G401.6 (cell line): ENCODE measurements at regions not wholly inside any gene's neighbourhood (a gene's known extent, or its start where the extent isn't known, plus 50 kb on each side); places are given as distances from the start of the nearest gene placed in this dataset.
"Not testable (repeated sequence)": the region's sequence is repeated elsewhere in the genome, so short reads cannot be mapped to it uniquely, and the experiment has no call there.

ENCODE experiments used
- FAIRE-seq: peaks from 2 replicates; lab custom pipeline; 2012; peaks lifted over from hg19 to GRCh38; lab: Jason Lieb, UNC

DNA sequence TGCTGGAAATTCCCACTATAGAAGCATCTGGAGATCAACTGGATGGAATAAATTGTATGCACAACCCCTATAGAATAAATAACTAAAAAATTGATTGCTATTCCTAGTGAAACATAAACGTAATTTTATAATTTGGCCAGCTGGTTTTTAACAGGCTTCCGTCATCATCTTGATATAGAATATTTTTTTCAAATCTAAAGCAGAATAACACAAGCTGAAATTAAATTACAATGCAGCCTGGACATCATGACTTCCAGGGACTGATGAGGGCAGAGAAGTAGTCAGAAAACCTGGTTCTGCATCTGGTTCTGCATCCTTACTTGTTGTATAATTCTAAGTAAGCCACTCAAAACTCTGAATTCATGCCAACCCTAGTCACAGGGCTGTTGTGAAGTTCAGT lies 146.1 kb downstream of the MEX3B start:
- no peak for FAIRE-seq

DNA sequence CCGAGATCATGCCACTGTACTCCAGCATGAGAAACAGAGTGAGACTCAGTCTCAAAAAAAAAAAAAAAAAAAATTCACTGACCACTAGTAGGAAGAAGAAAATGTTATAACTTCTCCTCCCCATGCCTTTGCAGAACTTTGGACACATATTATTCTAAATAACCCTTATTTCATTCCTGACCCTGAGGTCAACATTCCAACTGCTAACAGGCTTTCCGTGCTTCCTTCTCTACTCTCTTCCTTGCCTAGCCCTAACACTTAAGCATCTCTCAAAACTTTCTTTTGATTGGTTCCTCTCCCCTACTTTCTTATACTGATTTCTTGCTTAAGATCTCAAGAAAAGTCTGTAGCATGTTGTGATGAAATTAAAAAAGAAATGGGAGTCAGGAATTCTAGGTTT lies 146.8 kb downstream of the MEX3B start:
- no peak for FAIRE-seq

DNA sequence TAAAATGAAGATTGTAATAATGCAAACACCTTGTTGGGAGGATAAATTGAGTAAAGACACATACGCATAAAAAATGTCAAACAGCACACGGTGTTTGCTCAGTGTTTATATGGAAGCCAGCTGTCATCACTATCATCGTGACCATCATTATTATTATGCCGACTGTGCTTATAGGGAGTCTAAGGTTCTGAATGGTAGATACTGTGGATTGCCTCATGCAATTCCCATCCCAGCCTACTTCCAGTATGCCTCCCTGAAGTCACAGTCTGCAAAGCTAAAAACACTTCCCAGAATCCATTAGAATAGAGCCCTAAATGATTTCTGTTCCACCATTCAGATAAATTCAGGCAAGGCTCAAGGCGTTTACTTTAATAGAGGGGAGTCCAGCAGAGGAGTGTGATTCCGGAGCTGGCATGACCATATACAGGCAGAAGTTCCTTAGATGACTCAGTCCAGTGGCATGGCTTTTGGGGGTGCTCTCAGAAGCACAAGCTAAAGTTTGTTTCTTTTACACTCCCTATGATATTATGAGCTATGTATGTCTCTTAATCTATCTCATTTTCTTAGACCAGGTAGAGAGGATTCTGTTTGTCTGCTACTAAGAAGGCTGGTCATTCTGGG lies 148.7 kb downstream of the MEX3B start:
- no peak for FAIRE-seq

DNA sequence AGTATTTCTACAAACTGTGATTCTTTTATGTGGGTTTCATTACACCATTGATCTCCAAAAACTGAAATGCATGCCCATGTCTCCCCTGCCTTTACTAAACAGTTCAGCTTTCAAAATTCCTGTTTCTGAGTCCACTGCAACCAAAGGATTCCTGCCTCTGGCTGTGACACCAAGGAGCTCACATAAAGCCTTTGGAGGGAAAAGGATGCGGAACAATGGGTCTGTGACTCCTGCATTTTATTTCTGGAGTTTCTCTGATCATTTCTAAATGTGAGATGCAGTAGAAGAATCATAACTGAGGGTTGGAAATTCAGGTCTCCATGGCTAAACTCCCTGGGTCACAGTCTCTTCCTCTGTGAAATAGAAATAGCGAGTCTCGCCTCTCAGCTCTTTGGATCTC lies 149.5 kb downstream of the MEX3B start:
- FAIRE-seq: no peak

DNA sequence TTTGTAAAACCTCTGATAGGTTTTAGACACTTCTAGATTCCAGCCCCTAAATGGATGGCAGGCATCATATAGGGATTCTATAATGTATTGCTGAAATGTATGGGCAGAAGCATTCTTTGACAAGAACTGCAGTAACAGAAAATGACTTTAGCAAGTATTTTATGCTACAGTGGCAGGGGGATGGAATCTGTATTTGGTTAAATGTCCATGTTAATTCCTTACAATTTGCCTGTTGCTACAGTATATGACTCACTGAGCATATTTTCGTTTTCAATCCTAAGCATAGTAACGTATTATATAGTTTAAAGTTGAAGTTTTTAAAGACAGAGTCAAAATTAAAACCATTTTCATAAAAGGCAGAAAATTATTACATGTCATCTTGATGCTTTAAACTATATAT lies 150.1 kb downstream of the MEX3B start:
- FAIRE-seq: no peak

DNA sequence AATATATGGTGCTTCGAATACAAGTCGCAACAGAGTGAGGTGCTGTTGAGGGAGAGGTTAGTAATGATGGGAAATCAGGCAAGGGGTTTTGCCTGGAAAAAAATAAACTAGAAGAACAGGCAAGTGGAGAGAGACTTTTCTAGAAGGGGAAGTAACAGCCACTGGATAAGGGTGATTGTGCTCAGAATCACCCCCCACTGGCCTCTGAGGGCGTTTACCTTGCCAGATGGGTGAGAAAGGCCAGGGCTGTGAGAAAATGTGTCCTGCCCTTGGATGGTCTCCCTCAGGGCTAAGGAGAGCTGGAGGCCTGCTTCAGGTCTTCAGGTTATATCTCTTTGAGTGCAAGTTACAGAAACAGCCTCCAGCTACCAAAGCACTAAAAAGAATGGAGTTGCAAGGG lies 151.8 kb downstream of the MEX3B start:
- no peak for FAIRE-seq

DNA sequence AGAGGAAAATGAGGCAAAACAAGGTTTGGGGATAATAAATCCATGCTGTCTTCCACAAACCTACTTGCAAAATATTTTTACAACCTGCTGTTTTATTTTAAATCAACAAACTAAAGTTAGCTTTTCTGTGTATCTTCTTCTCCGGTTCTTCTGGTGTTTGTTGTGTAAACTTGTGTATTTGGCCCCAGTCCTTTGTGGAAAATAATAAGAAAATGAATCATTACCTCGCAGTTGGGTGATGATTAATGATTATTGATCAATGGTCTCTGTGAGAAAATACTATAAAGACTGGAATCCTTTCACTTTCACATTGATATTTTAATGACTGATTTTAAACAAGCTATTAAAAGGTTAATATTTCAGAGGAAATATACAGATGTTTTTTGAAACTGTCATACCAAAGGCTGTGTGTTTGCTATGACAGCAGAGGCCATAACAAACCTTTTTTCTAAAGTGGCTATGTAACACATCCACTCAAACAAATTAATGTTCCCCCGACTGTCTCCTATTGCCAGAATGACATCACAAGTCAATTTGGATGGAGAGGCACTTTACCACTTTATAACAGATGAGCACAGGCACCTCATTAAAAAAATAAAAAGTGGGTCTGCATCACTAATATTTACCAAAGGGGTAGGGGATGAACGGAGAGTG lies 152.5 kb downstream of the MEX3B start:
- FAIRE-seq: no peak

DNA sequence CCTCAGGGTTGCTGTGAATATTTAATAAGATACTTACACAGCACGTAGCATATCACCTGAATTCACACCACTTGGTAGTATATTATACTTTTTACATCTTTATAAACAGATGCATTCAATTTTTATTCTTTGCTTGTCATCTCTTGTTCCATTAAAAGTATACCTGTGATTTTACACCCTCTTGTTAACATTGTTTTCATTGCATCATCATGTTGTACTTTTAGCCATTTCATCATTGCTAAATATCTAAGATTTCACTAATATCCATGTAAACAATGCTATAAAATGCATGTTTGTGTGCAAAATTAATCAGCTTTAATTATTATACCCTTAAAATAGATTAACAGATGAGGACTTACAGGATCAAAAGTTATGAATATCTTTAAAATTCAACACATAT lies 155.3 kb downstream of the MEX3B start:
- no peak for FAIRE-seq

DNA sequence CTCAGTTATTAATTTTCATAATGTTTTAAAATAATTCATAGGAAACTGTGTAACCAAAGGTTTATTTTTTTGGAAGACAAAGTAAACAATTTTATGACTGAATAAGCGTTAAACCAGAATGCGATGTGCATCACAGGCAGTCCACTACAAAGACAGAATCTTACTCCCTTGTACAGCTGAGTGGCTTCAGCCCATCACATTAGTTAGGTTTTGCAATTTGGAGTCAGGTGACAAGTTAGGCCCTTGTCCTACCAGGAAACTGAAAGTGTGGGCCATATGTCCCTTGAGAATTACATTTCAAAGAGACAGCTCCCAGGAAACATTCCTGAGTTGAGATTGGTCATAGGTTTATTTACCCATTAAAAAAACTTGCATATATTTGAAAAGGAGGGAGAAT lies 156.3 kb downstream of the MEX3B start:
- no peak for FAIRE-seq

DNA sequence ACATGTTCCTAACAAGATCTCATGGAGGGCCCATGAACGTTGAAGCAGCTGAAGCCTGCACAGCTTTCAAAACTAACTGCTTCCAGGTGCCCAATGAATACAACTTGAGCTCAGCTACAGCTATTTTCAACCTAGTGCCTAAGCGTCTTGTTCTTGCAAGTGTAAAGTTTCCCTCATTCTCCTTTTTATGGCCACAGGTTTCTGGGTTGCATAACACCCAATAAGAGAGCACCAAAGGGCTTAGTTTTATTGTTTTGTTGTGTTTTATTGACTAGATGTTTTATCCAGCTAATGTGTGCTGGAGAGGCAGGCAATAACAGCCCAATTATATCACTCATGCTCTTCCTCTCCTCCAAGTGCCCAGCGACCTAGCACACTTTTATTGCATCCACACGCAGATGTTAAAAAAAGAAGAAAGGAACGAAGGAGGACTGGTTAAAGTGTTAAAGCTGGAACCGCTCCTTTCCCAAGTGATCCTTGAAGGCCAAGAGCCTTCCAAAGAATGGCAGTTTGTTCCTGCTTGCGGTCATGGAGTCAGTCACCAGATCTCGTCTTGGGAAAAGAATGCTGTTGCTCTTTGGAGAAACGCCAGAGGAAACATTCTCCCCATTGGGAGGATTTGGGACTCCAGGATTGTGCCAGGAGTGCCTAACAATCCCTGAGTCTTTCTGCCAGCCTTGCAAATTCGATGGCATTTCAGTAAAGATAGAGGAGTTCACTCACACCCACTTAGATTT lies 156.9 kb downstream of the MEX3B start:
- FAIRE-seq: no peak

DNA sequence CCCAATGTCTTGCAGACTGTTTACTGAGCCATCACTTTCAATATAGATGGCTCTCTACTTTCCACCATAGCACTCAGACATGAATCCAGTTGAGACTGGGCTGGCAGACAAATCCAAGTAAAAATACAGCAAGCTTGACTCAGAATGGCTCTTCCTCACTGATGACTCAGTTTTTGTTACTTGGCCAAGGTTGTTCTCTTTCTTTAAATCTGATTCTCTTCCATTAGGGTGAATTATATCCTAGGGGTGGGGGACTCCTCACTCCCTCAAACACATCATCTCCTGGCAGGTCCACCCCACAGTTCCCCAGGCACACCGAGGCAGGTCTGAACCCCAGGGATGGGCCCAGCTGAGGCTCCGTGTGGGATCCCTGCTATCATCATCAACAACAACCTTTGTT lies 157.9 kb downstream of the MEX3B start:
- FAIRE-seq: no peak

DNA sequence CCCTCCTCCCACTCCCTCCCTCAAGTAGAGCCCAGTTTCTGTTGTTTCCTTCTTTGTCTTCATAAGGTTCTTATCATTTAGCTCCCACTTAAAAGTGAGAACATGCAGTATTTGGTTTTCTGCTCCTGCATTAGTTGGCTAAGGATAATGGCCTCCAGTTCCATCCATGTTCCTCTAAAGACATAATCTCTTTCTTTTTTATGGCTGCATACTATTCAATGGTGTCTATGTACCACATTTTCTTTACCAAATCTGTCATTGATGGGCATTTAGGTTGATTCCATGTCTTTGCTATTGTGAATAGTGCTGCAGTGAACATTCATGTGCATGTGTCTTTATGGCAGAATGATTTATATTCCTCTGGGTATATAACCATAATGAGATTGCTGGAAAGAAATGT lies 158.6 kb downstream of the MEX3B start:
- not testable (repeated sequence) for FAIRE-seq

DNA sequence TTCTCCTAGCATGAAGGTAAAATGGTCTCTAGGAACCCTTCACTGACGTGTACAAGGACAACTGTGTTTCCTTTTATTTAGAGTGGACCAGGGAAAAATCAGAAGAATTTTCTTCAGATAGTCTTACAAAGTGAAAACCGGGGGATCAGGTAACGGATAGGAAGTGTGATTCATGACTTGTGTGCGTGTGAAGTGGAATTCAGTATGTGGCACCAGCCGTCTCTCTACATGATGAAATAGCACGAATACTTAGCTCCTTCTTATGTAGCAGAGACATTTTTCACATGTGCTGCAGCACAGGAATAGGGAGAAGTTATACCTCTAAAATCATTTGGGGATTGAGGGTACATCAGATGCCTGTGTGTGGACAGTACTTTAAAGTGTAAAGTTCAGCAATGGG lies 159.2 kb downstream of the MEX3B start:
- no peak for FAIRE-seq

DNA sequence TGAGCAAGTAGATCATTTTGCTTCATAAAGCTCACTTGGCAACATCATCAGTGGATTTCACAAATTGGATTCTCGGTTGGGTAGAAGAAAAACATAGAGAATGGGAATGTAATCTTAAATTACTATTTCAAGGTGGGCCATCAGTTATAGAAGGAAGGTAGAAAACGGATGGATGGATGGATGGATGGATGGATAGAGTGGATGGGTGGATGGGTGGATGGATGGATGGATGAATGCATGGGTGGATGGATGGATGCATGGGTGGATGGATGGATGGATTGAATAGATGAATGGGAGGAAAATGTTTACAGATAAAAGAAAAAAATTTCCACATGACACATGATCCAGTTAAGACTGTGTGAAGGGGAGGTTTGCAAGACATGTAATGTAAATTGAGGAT lies 159.7 kb downstream of the MEX3B start:
- no peak for FAIRE-seq

DNA sequence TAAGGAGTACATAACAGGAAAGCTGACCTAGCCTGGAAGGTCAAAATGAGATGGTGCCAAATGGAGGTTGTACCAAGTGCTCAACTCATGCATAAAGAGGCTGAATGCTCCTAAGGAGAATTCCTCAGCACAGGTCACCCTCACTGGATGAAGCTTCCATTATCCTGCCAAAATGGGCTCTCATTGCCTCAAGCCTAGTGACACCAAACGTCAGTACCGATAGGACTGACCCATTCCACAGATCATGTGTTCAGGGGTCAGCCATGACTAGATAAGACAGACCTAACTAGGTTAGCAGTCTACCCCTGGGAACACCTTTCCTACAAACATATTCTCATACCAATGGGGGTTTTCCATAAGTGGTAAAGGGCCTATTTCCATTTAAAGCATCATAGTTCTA lies 160.7 kb downstream of the MEX3B start:
- no peak for FAIRE-seq

DNA sequence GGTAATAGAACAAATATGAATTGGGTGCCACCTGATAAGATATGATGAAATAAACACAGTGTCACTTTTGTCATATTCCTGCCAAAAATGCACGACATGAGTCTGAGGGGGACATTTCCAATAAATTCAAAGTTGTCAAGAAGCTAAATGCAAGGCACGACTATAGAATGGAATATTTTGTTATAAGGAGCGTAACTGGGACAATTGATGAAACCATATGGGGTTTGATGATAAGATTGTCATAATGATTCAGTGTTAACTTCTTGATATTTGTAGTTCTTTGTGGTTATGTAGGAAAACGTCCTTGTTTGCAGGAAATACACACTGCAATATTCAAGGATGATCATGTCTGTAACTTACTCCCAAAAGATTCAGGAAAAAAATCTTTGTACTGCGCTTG lies 163.3 kb downstream of the MEX3B start:
- FAIRE-seq: no peak

DNA sequence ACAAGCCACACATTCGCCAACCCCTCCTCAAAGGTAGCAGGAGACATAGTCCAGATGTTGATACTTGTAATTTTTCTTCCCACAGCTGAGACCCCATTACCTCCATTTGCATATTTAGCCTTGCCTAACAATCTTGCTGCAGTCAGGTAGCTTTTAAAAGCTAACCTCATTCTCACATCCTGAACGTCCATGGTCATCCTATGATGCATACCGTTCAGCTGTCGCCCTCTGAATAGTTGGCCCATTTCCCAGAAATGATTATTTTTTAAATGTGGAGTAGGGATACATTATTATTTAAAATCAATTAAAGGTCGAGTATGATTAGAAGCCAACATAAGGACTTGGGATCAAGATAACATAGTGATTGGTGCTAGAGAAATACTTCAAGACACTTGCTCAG lies 165.0 kb downstream of the MEX3B start:
- FAIRE-seq: no peak

DNA sequence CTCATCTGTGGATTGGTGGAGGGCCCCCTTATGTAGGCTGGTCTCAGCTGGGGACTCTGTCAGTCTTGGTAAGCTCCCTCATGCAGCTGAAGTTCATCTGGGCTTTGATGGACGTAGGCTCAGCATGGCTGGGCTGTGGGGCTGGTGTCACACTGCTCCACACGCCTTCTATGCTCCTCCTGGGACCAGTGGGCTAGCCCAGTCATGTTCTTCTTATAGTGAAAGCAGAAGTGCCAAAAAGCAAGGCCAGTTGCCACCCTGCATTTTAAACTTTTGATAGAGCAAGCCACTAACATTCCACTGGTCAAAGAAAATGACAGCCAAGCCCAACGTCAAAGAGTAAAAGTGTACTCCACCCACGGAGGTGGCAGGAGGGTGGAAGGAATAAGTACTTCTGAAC lies 165.5 kb downstream of the MEX3B start:
- FAIRE-seq: no peak

DNA sequence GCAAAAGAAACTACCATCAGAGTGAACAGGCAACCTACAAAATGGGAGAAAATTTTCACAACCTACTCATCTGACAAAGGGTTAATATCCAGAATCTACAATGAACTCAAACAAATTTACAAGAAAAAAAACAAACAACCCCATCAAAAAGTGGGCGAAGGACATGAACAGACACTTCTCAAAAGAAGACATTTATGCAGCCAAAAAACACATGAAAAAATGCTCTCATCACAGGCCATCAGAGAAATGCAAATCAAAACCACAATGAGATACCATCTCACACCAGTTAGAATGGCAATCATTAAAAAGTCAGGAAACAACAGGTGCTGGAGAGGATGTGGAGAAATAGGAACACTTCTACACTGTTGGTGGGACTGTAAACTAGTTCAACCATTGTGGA lies 170.1 kb downstream of the MEX3B start:
- not testable (repeated sequence) for FAIRE-seq

DNA sequence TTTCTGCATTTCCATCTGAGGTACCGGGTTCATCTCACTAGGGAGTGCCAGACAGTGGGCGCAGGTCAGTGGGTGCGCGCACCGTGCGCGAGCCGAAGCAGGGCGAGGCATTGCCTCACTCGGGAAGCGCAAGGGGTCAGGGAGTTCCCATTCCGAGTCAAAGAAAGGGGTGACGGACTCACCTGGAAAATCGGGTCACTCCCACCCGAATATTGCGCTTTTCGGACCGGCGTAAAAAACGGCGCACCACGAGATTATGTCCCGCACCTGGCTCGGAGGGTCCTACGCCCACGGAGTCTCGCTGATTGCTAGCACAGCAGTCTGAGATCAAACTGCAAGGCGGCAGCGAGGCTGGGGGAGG lies 175.1 kb downstream of the MEX3B start:
- FAIRE-seq: not testable (repeated sequence)

DNA sequence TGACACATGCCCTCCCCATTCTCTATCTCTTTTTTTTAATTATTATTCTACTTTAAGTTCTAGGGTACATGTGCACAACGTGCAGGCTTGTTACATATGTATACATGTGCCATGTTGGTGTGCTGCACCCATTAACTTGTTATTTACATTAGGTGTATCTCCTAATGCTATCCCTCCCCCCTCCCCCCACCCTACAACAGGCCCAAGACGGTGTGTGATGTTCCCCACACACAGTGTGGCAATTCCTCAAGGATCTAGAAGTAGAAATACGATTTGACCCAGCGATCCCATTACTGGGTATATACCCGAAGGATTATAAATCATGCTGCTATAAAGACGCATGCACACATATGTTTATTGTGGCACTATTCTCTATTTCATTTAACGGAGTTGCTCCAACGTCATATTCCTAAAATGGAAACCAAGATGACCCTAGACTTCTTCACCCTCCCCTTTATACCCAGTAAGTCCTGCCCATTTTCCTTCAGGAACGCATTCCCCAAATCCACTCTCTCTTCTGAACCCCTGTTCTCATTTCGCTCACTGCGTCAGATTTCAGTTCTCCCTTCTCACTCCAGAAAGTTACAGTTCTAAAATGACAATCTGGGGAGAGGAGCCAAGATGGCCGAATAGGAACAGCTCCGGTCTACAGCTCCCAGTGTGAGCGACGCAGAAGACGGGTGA lies 175.6 kb downstream of the MEX3B start:
- not testable (repeated sequence) for FAIRE-seq

DNA sequence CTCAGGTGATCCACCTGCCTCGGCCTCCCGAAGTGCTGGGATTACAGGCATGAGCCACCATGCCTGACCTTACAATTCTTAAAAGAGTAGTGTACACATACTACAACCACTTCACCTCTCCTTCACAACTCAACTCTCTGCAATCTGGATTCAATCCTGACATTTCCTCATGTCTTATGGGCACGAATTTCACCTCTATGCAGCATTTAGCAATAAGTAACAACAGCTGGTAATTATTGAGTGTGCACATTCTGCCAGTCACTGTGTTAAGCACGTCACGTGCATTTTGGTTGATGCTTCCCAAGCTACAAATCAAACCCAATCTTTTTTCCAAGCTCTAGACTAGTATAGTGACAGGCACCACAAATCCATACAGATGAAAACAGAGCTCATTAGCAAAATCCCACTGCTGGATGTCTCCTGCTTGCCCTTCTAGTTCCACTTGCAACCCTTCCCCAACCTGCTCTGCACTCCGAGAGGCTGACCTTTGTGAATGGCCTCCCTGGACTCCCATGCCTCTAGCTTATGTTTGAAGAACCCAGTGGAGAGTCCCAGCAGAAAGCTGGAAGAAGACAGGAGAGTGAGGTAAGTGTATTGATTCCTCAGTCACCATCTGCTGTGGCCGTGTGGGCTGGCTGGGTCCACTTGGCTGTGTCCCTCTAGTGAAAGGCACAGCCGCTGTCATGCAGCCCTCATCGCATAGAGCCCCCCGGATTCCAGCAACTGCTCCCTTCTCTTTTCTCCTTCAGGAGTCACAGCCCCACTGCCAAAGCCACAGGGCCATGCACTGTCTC lies 176.5 kb downstream of the MEX3B start:
- FAIRE-seq: no peak
